GM12874 (cell line): ENCODE measurements at regions not wholly inside any gene's neighbourhood (a gene's known extent, or its start where the extent isn't known, plus 50 kb on each side); places are given as distances from the start of the nearest gene placed in this dataset.

ENCODE experiments used
- TF ChIP-seq, protein P1 (sequence below): IDR thresholded peaks from 2 replicates; pipeline ENCODE4 v1.5.1; 2011; ENCODE audit warnings: low read depth, mild to moderate bottlenecking, control low read depth, low read length, moderate library complexity; ENCODE audit not compliant: insufficient read depth

DNA sequence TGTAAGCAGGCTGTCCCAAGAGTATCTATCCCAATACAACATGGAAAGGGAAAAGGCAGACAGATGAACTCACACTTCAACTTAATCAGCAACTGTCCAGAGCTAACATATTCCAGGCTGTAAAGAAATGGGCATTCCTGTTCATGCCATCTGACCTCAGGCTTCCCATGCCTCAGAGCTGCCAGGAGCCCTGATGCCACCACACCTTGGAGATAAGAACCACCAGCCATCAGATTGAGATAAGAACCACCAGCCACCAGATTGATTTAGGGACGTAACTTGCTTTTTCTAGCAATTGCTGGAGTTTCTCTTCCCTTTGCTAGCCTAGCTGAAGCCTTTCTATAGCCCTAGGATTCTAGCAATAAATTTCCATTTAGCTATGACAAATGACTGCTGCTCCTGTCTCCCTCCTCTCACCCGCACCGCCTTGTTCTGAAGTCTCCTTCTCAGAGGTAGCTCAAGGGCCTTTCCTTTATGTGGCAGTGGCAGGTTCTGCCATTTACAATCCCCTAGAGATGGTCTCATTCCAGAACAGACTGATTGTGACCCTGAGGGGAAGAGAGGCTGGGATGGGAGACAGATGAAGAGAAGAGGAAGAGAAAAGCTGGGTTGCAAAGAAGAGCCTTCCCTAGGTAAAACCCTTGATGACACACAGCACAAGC is 88.0 kb upstream of the CTTNBP2NL start:
- TF ChIP-seq, protein P1, sequence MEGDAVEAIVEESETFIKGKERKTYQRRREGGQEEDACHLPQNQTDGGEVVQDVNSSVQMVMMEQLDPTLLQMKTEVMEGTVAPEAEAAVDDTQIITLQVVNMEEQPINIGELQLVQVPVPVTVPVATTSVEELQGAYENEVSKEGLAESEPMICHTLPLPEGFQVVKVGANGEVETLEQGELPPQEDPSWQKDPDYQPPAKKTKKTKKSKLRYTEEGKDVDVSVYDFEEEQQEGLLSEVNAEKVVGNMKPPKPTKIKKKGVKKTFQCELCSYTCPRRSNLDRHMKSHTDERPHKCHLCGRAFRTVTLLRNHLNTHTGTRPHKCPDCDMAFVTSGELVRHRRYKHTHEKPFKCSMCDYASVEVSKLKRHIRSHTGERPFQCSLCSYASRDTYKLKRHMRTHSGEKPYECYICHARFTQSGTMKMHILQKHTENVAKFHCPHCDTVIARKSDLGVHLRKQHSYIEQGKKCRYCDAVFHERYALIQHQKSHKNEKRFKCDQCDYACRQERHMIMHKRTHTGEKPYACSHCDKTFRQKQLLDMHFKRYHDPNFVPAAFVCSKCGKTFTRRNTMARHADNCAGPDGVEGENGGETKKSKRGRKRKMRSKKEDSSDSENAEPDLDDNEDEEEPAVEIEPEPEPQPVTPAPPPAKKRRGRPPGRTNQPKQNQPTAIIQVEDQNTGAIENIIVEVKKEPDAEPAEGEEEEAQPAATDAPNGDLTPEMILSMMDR = no peak

DNA sequence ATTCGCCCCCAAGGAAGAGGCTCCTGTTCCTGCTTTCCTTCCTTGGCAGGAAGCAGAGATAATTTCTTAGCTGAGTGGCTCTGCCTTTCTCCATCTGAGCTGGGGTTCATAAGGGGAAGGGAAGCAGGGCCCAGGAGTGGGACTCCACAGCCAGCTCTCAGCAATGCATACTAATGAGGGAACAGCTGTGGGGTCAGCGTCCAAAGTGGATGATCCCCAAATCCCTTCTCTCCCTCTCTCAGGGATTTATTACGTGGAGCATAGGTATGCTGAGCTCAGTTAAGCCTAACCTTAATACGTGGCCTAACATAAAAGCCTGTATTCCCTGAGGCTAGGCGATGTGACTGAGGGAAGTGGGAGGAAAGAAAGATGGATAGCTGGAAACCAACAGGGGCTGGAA is 87.3 kb upstream of the CTTNBP2NL start:
- TF ChIP-seq, protein P1 = no peak

DNA sequence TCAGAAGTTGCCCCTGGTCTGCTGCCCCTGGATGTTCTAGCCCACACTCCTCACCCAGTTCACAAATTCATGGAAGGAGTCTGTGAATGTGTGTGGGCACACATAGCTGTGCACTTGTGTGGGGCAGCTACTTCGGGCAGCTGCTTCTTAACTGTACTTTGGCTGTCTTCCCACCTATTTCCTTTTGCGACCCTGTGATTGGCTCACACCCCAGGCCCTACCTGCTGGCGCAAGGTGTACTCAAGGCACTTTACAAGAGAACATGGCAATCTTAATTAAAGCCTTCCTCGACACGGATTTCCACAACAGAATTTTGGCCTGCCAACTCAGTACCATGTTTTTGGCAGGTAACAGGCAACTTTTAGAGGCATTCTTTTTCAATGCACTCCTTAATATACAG is 86.5 kb upstream of the CTTNBP2NL start:
- TF ChIP-seq, protein P1 = no peak

DNA sequence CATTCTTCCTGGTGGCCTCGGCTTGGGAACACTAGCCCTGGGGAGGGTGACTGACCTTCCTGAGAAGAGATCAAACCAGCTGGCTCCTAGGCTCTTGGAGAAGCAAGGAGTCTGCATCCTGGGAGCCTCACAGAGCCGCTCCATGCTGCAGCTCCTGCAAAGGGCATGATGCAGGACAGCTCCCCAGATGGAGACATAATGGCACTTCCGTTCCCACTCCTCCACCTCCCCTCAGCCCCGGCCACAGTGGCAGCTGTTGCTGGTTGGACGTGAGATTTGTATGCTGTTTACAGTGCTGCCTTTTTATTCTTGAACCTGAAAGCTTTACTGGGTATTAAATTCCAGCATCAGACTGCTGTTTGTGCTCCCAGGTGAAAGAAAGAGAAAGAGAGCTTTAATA is 83.7 kb upstream of the CTTNBP2NL start:
- TF ChIP-seq, protein P1 = no peak

DNA sequence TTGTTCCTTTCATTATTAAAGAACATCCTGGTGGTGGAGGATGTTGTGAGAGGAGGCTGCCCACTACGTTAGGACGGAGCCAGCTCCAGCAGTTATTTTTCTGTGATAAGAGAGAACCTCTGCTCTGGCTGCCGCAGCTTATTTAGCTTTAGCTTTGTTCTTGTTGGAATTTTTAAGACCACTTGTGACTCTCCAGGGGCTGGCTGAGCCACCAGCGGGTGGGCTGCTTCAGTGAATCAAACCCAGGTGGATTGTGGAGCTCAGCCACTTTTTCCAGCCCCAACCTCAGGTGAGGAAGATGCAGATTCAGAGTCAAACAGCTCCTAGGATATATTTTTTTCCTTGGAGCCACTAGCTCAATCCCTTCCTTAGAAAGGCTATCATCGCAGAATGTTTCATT is 83.1 kb upstream of the CTTNBP2NL start:
- TF ChIP-seq, protein P1 = no peak

DNA sequence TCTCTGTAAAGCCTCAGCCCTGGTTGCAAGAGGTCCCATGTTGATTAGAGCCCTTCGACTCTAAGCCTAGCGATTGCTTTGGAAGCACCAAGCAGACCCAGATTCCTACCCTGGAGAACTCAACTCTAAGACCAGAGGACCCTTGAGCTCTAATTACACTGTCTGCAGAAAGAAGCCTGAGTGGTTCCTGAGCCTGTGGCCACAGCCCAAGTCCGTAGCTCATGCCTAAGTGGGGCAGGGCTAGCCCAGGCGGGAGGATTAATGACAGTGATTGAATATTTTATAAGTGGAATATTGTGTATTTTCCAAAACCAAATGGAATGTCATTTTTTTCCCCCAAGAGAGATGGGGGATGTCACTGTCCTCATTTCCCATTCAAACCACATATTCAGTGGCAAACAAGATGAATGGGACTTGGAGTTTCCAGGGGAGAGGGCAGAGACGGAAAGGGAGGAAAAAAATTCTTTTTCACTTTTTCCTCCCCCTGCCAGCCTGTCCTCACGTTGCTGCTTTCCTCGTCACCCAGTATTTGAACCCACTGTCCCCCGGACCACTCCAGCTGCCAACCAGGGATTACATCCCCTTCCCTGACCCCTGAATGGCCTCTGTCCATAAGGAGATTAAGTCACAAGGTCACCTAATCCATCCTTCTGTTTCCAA is 79.6 kb upstream of the CTTNBP2NL start:
- TF ChIP-seq, protein P1 = no peak

DNA sequence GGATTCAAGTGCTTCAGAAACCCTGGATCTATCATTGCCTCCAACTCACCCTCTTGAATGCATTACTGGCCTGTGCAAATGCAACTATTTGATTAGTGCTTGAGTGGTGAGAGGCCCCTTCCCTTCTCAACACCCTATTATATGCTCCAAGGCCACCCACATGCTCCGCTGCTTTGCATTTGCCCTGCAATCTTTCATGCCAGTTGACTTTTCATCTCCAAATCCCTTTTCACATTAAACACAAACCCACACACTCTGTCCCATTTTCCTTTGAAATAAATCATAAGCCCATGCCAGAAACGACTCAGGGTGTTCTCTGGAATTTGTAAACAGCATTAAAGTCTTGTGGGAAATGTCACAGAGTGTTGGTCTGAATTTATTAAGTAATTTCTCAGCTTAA is 78.9 kb upstream of the CTTNBP2NL start:
- TF ChIP-seq, protein P1 = no peak
